ENCODE measurements at regions not wholly inside any gene's neighbourhood (a gene's known extent, or its start where the extent isn't known, plus 50 kb on each side); places are given as distances from the start of the nearest gene placed in this dataset.
"Not testable (repeated sequence)": the region's sequence is repeated elsewhere in the genome, so short reads cannot be mapped to it uniquely, and the experiment has no call there.

DNA sequence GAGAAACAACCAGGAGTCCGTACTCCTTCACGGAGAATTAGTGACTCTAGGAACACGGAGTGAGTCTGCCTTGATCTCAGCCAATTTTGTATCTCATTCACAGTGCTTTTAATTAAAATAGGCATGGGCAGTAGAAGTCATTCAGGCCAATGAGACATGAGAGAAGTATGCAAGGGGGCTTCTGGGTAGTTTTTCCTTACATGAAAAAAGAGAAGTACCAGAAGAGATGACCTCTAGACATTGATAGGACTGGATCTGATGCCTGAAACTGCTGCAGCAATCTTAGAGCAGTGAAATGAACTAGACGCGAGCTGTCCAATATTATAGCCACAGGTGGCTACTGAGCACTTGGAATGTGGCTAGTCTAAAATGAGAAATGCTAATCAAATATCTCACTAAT, 187.7 kb upstream of the TLE4 start:
- no peak for FAIRE-seq
- no peak for DNase-seq (ENCODE audit: insufficient read length, low spot score)

GRCh38 chr9:79384501-79384900, 187.3 kb upstream of the TLE4 start:
- no peak for FAIRE-seq
- DNase-seq (ENCODE audit: insufficient read length, low spot score), result no peak

- no peak for DNase-seq (ENCODE audit: insufficient read length, low spot score)
- FAIRE-seq, result no peak
Measured at GRCh38 chr9:79387101-79387835, 184.5 kb upstream of the TLE4 start.

DNA sequence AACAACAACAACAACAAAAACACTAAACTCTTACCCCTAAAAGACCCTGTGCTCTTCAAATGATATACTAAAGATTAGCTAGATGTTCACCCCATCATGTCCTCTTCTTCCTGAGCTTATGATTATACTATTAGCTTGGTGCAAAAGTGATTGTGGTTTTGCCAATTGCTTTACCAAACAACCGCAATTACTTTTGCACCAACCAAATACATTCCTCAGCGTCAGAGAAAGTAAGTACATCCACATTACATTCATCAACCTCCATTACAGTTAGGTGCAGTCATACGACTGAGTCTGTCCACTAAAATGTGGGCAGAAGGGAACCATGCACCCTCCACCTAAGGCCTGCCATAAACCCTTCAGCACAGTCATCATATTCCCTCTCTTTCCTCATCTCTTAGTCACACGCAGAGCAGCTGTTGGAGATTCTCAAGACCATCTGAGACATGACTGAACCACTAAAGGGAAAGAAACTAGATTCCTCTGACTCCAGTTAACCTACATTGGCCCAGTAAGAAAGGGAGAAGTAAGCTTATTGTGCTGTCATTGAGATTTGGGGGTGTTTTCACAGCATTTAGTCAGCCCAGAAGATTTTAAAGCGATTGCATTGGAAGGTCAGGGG, 181.6 kb upstream of the TLE4 start:
- DNase-seq (ENCODE audit: insufficient read length, low spot score) (no peak), FAIRE-seq (no peak)

GRCh38 chr9:79390781-79391770, 180.7 kb upstream of the TLE4 start:
- FAIRE-seq (no peak), DNase-seq (ENCODE audit: insufficient read length, low spot score) (no peak)

DNA sequence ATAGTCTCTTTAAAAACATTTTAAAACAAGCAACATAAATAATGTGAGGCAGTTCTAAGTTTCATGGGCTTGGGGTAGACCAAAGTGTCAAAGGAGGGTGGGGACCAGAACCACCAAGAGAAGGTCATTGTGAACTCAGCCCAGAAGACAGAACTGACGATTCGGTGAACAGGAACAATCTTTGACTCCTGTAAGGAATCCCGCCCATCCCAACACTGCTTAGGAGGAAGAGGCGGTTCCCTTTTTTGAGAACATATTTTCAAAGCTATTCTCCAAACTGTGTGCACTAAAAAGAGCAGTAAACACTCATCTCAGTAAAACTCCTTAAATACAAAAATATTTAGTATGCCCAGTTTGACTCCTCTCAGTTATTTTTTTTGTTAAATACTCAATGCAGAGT, 176.5 kb upstream of the TLE4 start:
- DNase-seq (ENCODE audit: insufficient read length, low spot score) (no peak), FAIRE-seq (no peak)

DNA sequence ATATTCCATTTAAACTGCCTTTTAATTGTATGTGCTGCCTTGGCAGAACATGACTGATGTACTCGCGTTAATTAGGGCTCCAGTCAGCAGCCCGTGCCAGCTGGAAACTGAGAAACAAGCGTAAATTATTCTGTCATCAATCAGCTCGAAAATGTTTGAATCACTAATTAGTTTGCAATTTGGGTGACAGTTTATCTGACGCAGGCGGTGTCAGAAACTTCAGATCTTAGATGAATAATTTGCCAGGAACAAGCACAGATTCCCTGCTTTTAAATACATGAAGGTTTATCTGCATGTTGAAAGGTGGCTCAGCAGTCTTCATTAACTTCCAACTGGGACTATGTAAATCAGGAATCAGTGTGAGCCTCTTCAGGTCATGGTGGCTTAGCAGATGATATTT, 176.0 kb upstream of the TLE4 start:
- FAIRE-seq (no peak), DNase-seq (ENCODE audit: insufficient read length, low spot score) (no peak)

DNA sequence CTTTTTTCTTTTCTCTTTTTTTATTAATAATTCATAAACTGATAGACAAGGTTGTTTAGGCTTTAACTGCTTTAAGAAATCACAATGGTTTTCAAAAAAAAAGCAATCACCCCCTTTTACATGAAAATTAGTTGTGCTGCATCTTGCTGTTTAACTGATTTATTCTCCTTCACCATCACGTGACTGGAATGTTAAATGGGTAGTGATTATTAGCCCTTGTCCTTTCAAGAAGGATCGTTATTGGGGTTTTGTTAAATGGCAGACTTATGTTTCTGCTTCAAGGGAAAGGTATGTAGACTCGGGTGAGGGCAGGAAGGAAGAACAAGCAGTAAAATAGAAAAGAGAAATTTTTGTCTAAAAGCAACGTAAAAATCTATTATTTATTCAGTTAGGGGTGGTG, 175.6 kb upstream of the TLE4 start:
- DNase-seq (ENCODE audit: insufficient read length, low spot score) (no peak), FAIRE-seq (no peak)

- no peak for FAIRE-seq
- no peak for DNase-seq (ENCODE audit: insufficient read length, low spot score)
Measured at GRCh38 chr9:79403495-79403894, 168.3 kb upstream of the TLE4 start.

DNA sequence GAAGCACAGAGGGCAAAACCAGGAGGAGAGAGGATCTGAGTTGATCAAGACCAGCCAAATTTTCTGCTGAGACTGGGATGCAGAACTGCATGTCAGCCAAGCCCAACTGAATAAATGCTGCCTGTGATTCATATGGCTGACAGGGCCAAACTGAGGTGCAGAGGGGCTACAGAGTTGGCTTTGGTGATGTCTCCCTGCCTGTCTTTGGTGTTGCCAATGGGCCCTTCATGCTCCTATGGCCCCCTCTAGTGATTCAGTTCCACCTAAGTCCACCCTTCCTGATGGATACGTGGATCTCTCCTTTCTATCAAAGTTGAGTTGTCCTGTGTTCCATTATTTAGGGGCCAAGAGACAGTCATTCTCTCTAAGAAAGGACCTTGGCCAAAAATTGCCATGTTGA, 163.6 kb upstream of the TLE4 start:
- FAIRE-seq (no peak), DNase-seq (ENCODE audit: insufficient read length, low spot score) (no peak)

GRCh38 chr9:79408617-79409016, 163.1 kb upstream of the TLE4 start:
- FAIRE-seq (no peak), DNase-seq (ENCODE audit: insufficient read length, low spot score) (no peak)

GRCh38 chr9:79409182-79409823, 162.5 kb upstream of the TLE4 start:
- FAIRE-seq (no peak), DNase-seq (ENCODE audit: insufficient read length, low spot score) (no peak)

GRCh38 chr9:79425840-79426239, 145.9 kb upstream of the TLE4 start:
- FAIRE-seq, result no peak

GRCh38 chr9:79428422-79428821, 143.3 kb upstream of the TLE4 start:
- no peak for DNase-seq (ENCODE audit: insufficient read length, low spot score)
- no peak for FAIRE-seq

More at GRCh38 chr9:79425840-79426239, 145.9 kb upstream of the TLE4 start:
- DNase-seq (ENCODE audit: insufficient read length, low spot score), result no peak

DNA sequence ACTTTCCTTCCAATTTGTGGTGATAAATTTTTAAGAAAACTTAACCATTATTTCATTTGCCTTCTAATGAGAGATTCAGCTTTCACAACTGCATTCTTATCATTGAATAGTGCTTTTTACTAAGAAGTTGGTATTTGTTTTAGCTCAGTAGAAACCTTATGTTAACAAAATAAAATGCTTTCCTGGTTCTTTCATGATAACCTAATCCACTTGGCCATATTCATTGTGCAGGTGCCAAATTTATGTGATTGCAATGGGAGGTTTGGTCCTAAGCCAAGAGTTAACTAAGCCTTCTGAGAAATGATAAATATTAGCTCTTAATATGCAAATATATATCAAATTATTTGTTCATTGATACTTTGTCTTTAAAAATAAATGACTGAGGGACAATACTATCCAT, 141.1 kb upstream of the TLE4 start:
- DNase-seq (ENCODE audit: insufficient read length, low spot score), result no peak
- FAIRE-seq, result no peak

GRCh38 chr9:79431019-79431679, 140.6 kb upstream of the TLE4 start:
- no peak for DNase-seq (ENCODE audit: insufficient read length, low spot score)
- FAIRE-seq, result no peak

DNA sequence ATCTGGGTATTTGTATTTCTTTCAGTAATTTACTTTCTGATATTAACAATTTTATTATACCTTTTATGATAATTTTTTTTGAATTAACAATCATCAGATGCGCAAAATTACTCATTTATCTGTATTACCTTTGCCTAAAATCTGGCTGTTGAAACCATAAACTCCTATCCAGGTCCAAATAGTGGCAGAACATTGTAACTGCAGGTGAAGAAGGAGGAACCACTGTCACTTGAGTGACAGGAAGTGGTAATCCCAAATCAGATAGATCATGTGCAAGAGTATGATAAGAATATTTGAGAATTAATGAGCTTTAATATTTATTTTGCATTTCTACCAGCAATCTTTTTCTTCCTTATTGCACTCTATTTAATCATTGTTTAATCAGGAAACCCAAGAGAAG, 139.3 kb upstream of the TLE4 start:
- FAIRE-seq (no peak), DNase-seq (ENCODE audit: insufficient read length, low spot score) (no peak)

DNA sequence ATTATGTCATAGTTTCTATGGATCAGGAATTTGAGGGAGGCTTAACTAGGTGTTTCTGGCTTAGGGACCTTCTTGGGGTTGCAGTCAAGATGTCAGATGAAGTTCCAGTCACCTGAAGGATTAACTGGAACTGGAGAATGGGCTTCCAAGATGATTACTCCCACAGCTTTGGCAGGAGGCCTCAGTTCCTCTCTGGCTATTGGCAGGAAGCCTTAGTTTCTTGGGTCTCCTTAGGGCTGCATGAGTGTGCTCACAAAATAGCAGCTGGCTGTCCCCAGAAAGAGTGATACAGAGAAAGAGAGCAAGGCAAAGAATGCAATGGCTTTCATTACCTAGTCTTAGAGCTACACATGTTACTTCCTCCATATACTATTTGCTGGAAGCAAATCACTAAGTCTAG, 138.1 kb upstream of the TLE4 start:
- no peak for DNase-seq (ENCODE audit: insufficient read length, low spot score)
- FAIRE-seq, result no peak

- not testable (repeated sequence) for DNase-seq (ENCODE audit: insufficient read length, low spot score); FAIRE-seq
Measured at GRCh38 chr9:79439221-79439620, 132.5 kb upstream of the TLE4 start.

GRCh38 chr9:79446523-79447307, 125.0 kb upstream of the TLE4 start:
- no peak for FAIRE-seq
- no peak for DNase-seq (ENCODE audit: insufficient read length, low spot score)

Data from HTR-8/SVneo (cell line).